Thyroid gland (tissue), 4 donors: ENCODE measurements at regions not wholly inside any gene's neighbourhood (a gene's known extent, or its start where the extent isn't known, plus 50 kb on each side); places are given as distances from the start of the nearest gene placed in this dataset.

Experiments used
- POLR2A ChIP-seq, 2 donors: fragments of 450-650 bp; IDR thresholded peaks; one replicate each; pipeline ENCODE4 v1.6.1; 2017; ENCODE audit warnings: antibody characterized with exemption in 2 of 2, mild to moderate bottlenecking in 2 of 2, moderate library complexity in 1 of 2
- TF ChIP-seq, protein P1 (sequence below), 6 experiments: fragments of 200-600 bp in 3 of 6; fragments of 450-650 bp in 3 of 6; sonication (generic) in 3 of 6; IDR thresholded peaks; one replicate each; pipeline ENCODE4 v1.5.1; 2016 to 2019; ENCODE audit warnings: antibody characterized with exemption in 6 of 6, mild to moderate bottlenecking in 2 of 6, inconsistent platforms in 1 of 6, moderate library complexity in 1 of 6

DNA sequence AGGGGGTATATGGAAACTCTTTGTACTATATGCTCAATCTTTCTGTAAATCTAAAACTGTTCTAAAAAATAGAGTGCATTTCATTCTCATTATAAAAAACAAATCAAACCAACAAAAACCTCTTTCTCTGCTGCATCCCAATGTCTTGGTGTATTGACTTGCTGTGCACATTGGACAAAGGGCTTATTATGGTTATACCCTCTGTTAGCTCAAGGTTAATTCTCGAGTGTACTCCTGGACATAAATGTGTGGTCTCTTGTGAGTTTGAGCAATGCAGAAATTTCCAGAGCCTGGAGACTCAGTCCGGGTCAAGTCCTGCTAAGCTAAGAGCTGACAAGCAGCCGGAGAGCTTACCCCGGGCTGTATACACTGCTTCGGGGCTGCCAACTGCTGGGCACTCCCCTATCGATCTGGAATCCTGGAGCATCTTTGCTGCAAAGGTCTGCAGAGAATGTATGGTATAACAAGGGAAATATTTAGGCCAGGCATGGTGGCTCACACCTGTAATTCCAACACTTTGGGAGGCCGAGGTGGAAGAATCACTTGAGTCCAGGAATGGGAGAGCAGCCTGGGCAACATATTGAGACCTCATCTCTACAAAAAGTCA lies 66.2 kb upstream of the BRD7 start:
- TF ChIP-seq, protein P1, sequence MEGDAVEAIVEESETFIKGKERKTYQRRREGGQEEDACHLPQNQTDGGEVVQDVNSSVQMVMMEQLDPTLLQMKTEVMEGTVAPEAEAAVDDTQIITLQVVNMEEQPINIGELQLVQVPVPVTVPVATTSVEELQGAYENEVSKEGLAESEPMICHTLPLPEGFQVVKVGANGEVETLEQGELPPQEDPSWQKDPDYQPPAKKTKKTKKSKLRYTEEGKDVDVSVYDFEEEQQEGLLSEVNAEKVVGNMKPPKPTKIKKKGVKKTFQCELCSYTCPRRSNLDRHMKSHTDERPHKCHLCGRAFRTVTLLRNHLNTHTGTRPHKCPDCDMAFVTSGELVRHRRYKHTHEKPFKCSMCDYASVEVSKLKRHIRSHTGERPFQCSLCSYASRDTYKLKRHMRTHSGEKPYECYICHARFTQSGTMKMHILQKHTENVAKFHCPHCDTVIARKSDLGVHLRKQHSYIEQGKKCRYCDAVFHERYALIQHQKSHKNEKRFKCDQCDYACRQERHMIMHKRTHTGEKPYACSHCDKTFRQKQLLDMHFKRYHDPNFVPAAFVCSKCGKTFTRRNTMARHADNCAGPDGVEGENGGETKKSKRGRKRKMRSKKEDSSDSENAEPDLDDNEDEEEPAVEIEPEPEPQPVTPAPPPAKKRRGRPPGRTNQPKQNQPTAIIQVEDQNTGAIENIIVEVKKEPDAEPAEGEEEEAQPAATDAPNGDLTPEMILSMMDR (IDR thresholded peaks at IDR 0.05), result no peak
- no peak for TF ChIP-seq POLR2A (IDR thresholded peaks at IDR 0.05)
